HCT116 (cell line): ENCODE measurements at regions not wholly inside any gene's neighbourhood (a gene's known extent, or its start where the extent isn't known, plus 50 kb on each side); places are given as distances from the start of the nearest gene placed in this dataset.

Source experiments
- ATAC-seq: fragments of 200-7000 bp; cut with Tn5 transposase; 2 replicates; pipeline ENCODE4 v1.9.1; 2020; ENCODE audit warnings: mild to moderate bottlenecking, moderate library complexity
- BruUV-seq: library from RNA; stranded (reverse); fragments of 400-500 nt; replicated peaks from 2 replicates; lab custom pipeline; 2021; lab: Mats Ljungman, UMichigan
- CTCF ChIA-PET: fragments of 300-600 bp; sonication (Branson Sonifier 250); formaldehyde crosslinking; loops from one replicate; lab custom pipeline; 2021; ENCODE audit warnings: antibody characterized with exemption; lab: Charles Lee
- POLR2A ChIA-PET: fragments of 300-600, 350-600 bp; sonication (Branson Sonifier 250); formaldehyde crosslinking; loops from one replicate; lab custom pipeline; 2021; ENCODE audit warnings: antibody characterized with exemption; lab: Charles Lee
- RAD21 ChIA-PET, 2 experiments: fragments of 300-600 bp; sonication (Branson Sonifier 250); formaldehyde crosslinking; loops; one replicate each; lab custom pipeline; 2023; ENCODE audit warnings: low total read pairs in 2 of 2; ENCODE audit not compliant: uncharacterized antibody in 2 of 2, unreplicated experiment in 2 of 2, low non-redundant PET in 1 of 2; lab: Charles Lee
- DNase-seq: peaks from one replicate; pipeline ENCODE4 v3.0.0-alpha.2; 2010; ENCODE audit warnings: low read depth, low spot score
- H2AFZ ChIP-seq: fragments of 200-600 bp; shearing (Covaris generic), sonication (generic); 2 replicates; pipeline ENCODE4 v1.6.1; 2017; ENCODE audit warnings: low read depth, mixed run types, mixed read lengths, antibody characterized with exemption, low read length; ENCODE audit not compliant: poor library complexity, severe bottlenecking
- H3K27ac ChIP-seq: 2 replicates; pipeline ENCODE4 v1.5.1; 2012; ENCODE audit warnings: low read depth, low read length
- H3K27me3 ChIP-seq: fragments of 200-600 bp; sonication (generic); 2 replicates; pipeline ENCODE4 v1.6.1; 2016; ENCODE audit warnings: mixed run types, low read length, mixed read lengths; ENCODE audit not compliant: insufficient read depth
- H3K36me3 ChIP-seq, 2 experiments: fragments of 200-500 bp in 1 of 2; fragments of 200-600 bp in 1 of 2; sonication (Bioruptor generic) in 1 of 2; sonication (generic) in 1 of 2; 2 replicates each; pipeline versions ENCODE4 v1.5.1 to v1.6.1; 2014 to 2016; ENCODE audit warnings: low read length in 2 of 2, inconsistent platforms in 1 of 2, mixed read lengths in 1 of 2, mixed run types in 1 of 2; ENCODE audit not compliant: insufficient read depth in 2 of 2, control insufficient read depth in 1 of 2
- H3K4me1 ChIP-seq, 2 experiments: fragments of 200-600 bp in 1 of 2; sonication (generic) in 1 of 2; 2 replicates each; pipeline versions ENCODE4 v1.5.1 to v1.6.1; 2012 to 2017; ENCODE audit warnings: low read length in 2 of 2, inconsistent platforms in 1 of 2, mild to moderate bottlenecking in 1 of 2, mixed read lengths in 1 of 2, mixed run types in 1 of 2, moderate library complexity in 1 of 2; ENCODE audit not compliant: insufficient read depth in 2 of 2, control insufficient read depth in 1 of 2
- H3K4me2 ChIP-seq: fragments of 200-600 bp; sonication (generic); 2 replicates; pipeline ENCODE4 v1.6.1; 2017; ENCODE audit warnings: mixed run types, low read length, mixed read lengths
- H3K4me3 ChIP-seq, 2 experiments: fragments of 200-600 bp in 1 of 2; sonication (generic) in 1 of 2; replicated peaks in 1 of 2; 2 replicates each; pipeline ENCODE4 v1.5.1; 2011 to 2016; ENCODE audit warnings: low read length in 2 of 2, control low read depth in 1 of 2, low read depth in 1 of 2, mild to moderate bottlenecking in 1 of 2, mixed read lengths in 1 of 2, mixed run types in 1 of 2
- H3K79me2 ChIP-seq: fragments of 200-600 bp; sonication (generic); 2 replicates; pipeline ENCODE4 v1.6.1; 2017; ENCODE audit warnings: mild to moderate bottlenecking, mixed run types, low read length, moderate library complexity, mixed read lengths; ENCODE audit not compliant: insufficient read depth
- H3K9ac ChIP-seq: fragments of 200-600 bp; sonication (generic); 2 replicates; pipeline ENCODE4 v1.6.1; 2016; ENCODE audit warnings: low read length, mixed read lengths
- H3K9me2 ChIP-seq: fragments of 200-600 bp; sonication (generic), shearing (Covaris generic); 2 replicates; pipeline ENCODE4 v1.6.1; 2017; ENCODE audit warnings: mixed run types, mild to moderate bottlenecking, moderate library complexity; ENCODE audit not compliant: insufficient read depth
- H3K9me3 ChIP-seq, 2 experiments: fragments of 200-500 bp in 1 of 2; fragments of 200-600 bp in 1 of 2; sonication (Bioruptor generic) in 1 of 2; sonication (generic) in 1 of 2; 2 replicates each; pipeline ENCODE4 v1.6.1; 2014 to 2017; ENCODE audit warnings: low read length in 2 of 2, mixed read lengths in 2 of 2, inconsistent platforms in 1 of 2, low read depth in 1 of 2, mild to moderate bottlenecking in 1 of 2, mixed run types in 1 of 2, moderate library complexity in 1 of 2; ENCODE audit not compliant: control insufficient read depth in 1 of 2, insufficient read depth in 1 of 2
- H4K20me1 ChIP-seq: fragments of 200-600 bp; sonication (generic), shearing (Covaris generic); 2 replicates; pipeline ENCODE4 v1.6.1; 2017; ENCODE audit warnings: mixed run types, mild to moderate bottlenecking, moderate library complexity; ENCODE audit not compliant: insufficient read depth
- EZH2phosphoT487 ChIP-seq: fragments of 200-600 bp; IDR thresholded peaks from 2 replicates; pipeline ENCODE4 v1.6.1; 2018; ENCODE audit warnings: antibody characterized with exemption, borderline replicate concordance
- FOSL1 ChIP-seq: IDR thresholded peaks from 2 replicates; pipeline ENCODE4 v1.6.1; 2012; ENCODE audit warnings: low read depth
- POLR2A ChIP-seq: IDR thresholded peaks from 2 replicates; pipeline ENCODE4 v1.7.0; 2011; ENCODE audit warnings: borderline replicate concordance; ENCODE audit not compliant: insufficient read depth, insufficient read length; ENCODE audit errors: extremely low read depth
- RAD21 ChIP-seq: IDR thresholded peaks from 2 replicates; pipeline ENCODE4 v1.6.1; 2012; ENCODE audit warnings: low read depth, mild to moderate bottlenecking
- SRF ChIP-seq: IDR thresholded peaks from 2 replicates; pipeline ENCODE4 v1.6.1; 2012; ENCODE audit warnings: low read depth
- YY1 ChIP-seq: IDR thresholded peaks from 2 replicates; pipeline ENCODE4 v1.6.1; 2011; ENCODE audit warnings: low read length, low read depth, moderate library complexity, mild to moderate bottlenecking; ENCODE audit not compliant: insufficient replicate concordance; ENCODE audit errors: extremely low read depth
- ZFX ChIP-seq: fragments of 450-650 bp; IDR thresholded peaks from 2 replicates; pipeline ENCODE4 v1.6.1; 2017
- ZNF274 ChIP-seq: fragments of 200-500 bp; sonication (Bioruptor generic); IDR thresholded peaks from 2 replicates; pipeline ENCODE4 v1.6.1; 2014; ENCODE audit warnings: mild to moderate bottlenecking, low read depth, low read length, inconsistent platforms
- intact Hi-C: fragments of 100-400 bp; cut with micrococcal nuclease; formaldehyde crosslinking; loops from 2 replicates; pipeline ENCODE4 v1.10.0; 2022
- TF ChIP-seq, protein P1 (sequence below): IDR thresholded peaks from 2 replicates; pipeline ENCODE4 v1.6.1; 2011; ENCODE audit warnings: mild to moderate bottlenecking, low read length, moderate library complexity; ENCODE audit not compliant: insufficient replicate concordance; ENCODE audit errors: extremely low read depth
- TF ChIP-seq, protein P2 (sequence below): IDR thresholded peaks from 2 replicates; pipeline ENCODE4 v1.6.1; 2012

DNA sequence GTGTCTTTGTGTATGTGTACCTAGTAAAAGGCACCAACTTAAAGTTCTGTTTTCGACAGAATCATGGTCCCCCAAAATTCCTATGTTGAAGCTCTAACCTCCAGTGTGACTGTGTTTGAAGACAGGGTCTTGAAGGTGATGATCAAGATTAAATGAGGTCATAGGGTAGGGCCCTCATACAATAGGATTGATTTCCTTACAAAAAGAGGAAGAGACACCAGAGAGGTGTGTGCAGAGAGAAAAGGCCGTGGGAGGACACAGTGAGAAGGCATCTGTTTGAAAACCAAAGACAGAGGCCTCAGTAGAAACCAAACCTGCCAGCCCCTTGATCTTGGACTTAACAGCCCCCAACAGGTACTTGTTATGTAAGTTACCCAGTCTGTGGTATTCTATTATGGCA is 52.0 kb upstream of the CORO2B start:
- CTCF ChIA-PET = no interaction called here
- intact Hi-C loops = no loop called here
- no peak overlapping the region for H3K4me3 ChIP-seq
- no peaks in the 10 kb centered on the region for H4K20me1 ChIP-seq
- no peaks in the 10 kb centered on the region for H3K9me3 ChIP-seq
- POLR2A ChIA-PET = no interaction called here
- H3K27me3 ChIP-seq = no peaks in the 10 kb centered on the region
- no peak overlapping the region for H2AFZ ChIP-seq
- H3K4me2 ChIP-seq = no peak overlapping the region
- H3K27ac ChIP-seq = no peak overlapping the region
- H3K4me1 ChIP-seq = no peaks in the 10 kb centered on the region
- no TSS peak for BruUV-seq
- RAD21 ChIA-PET = no interaction called here
- no peak overlapping the region for H3K9ac ChIP-seq
- TF ChIP-seq SRF = no peak
- no peak for TF ChIP-seq POLR2A
- no peak for TF ChIP-seq FOSL1
- TF ChIP-seq, protein P1, sequence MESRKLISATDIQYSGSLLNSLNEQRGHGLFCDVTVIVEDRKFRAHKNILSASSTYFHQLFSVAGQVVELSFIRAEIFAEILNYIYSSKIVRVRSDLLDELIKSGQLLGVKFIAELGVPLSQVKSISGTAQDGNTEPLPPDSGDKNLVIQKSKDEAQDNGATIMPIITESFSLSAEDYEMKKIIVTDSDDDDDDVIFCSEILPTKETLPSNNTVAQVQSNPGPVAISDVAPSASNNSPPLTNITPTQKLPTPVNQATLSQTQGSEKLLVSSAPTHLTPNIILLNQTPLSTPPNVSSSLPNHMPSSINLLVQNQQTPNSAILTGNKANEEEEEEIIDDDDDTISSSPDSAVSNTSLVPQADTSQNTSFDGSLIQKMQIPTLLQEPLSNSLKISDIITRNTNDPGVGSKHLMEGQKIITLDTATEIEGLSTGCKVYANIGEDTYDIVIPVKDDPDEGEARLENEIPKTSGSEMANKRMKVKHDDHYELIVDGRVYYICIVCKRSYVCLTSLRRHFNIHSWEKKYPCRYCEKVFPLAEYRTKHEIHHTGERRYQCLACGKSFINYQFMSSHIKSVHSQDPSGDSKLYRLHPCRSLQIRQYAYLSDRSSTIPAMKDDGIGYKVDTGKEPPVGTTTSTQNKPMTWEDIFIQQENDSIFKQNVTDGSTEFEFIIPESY = no peak
- no peak for TF ChIP-seq EZH2phosphoT487
- no peak for TF ChIP-seq ZNF274
- TF ChIP-seq, all 23 proteins: peak for 0
- DNase-seq (no peak), ATAC-seq (no peak)
- Histone ChIP-seq H3K79me2 (no peaks in the 10 kb centered on the region), H3K9me2 (no peaks in the 10 kb centered on the region), H3K36me3 (no peaks in the 10 kb centered on the region)

DNA sequence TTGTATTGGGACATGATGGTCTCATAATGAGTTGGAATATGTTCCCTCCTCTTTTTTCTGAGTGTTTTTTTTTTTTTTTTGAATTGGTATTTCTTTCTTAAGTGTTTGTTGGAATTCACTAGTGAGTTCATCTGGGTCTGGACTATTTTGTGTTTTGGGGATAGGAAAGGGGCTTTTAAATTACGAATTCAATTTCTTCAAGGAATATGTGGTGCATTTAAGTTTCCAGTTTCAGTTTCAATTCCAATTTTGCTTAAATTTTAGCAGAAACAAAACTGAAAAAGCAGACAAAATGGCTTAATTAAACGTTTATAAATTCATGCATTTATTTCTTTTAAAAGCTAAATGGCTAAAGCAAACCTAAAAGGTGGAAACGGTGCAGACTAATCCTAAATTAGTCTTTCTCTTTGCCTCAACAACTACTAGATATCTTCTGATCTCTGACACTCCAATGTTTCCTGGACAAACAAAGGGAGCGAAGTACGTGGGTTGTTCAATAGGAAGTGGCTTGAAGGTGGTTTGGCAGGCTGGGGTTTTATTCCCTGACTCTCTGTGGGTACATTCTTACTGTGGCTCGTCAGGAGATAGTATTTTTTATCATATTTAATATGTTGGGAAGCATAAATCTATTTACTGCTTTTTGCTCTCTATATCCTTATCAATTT is 50.0 kb upstream of the CORO2B start:
- no peak overlapping the region for H3K4me2 ChIP-seq
- no peaks in the 10 kb centered on the region for H3K4me1 ChIP-seq
- H3K36me3 ChIP-seq = no peaks in the 10 kb centered on the region
- RAD21 ChIA-PET = no interaction called here
- no peaks in the 10 kb centered on the region for H4K20me1 ChIP-seq
- H3K27ac ChIP-seq = no peak overlapping the region
- POLR2A ChIA-PET = no interaction called here
- no peak for DNase-seq
- H3K4me3 ChIP-seq = no peak overlapping the region
- BruUV-seq = no TSS peak
- TF ChIP-seq, protein P2, sequence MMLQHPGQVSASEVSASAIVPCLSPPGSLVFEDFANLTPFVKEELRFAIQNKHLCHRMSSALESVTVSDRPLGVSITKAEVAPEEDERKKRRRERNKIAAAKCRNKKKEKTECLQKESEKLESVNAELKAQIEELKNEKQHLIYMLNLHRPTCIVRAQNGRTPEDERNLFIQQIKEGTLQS = no peak
- TF ChIP-seq YY1 (no peak), ZFX (no peak), RAD21 (no peak)
- no peaks in the 10 kb centered on the region for H3K9me2 ChIP-seq
- CTCF ChIA-PET = no interaction called here
- no peaks in the 10 kb centered on the region for H3K9me3 ChIP-seq
- no peak overlapping the region for H2AFZ ChIP-seq
- no peak for ATAC-seq
- H3K27me3 ChIP-seq = no peaks in the 10 kb centered on the region
- H3K79me2 ChIP-seq = no peaks in the 10 kb centered on the region
- intact Hi-C loops = no loop called here
- H3K9ac ChIP-seq = no peak overlapping the region
